ACC112 (cell line): ENCODE measurements at regions not wholly inside any gene's neighbourhood (a gene's known extent, or its start where the extent isn't known, plus 50 kb on each side); places are given as distances from the start of the nearest gene placed in this dataset.

Experiments used
- H2AFZ ChIP-seq: fragments of 200-600 bp; sonication (generic); one replicate; pipeline ENCODE4 v1.6.0; 2017; ENCODE audit warnings: antibody characterized with exemption, low read length; ENCODE audit not compliant: unreplicated experiment
- H3K27ac ChIP-seq: fragments of 200-600 bp; sonication (generic); 2 replicates; pipeline ENCODE4 v1.5.1; 2014; ENCODE audit warnings: low read depth, mild to moderate bottlenecking, antibody characterized with exemption, low read length, moderate library complexity
- H3K27me3 ChIP-seq: fragments of 200-600 bp; sonication (generic); 2 replicates; pipeline ENCODE4 v1.6.1; 2014; ENCODE audit warnings: mild to moderate bottlenecking, antibody characterized with exemption, low read length, moderate library complexity, mixed read lengths; ENCODE audit not compliant: insufficient read depth
- H3K36me3 ChIP-seq: fragments of 200-600 bp; sonication (generic); 2 replicates; pipeline ENCODE4 v1.6.1; 2016; ENCODE audit warnings: mild to moderate bottlenecking, antibody characterized with exemption, low read length, moderate library complexity, mixed read lengths; ENCODE audit not compliant: insufficient read depth
- H3K4me1 ChIP-seq: fragments of 200-600 bp; sonication (generic); one replicate; pipeline ENCODE4 v1.6.1; 2016; ENCODE audit warnings: low read length, mixed read lengths; ENCODE audit not compliant: insufficient read depth, unreplicated experiment, control insufficient read depth
- H3K4me3 ChIP-seq: fragments of 200-600 bp; sonication (generic); 2 replicates; pipeline ENCODE4 v1.5.1; 2014; ENCODE audit warnings: mild to moderate bottlenecking, low read depth, low read length
- H3K79me2 ChIP-seq: fragments of 200-600 bp; sonication (generic); one replicate; pipeline ENCODE4 v1.6.0; 2016; ENCODE audit warnings: low read length; ENCODE audit not compliant: control insufficient read depth, unreplicated experiment, insufficient read depth

GRCh38 chr16:73319737-73320136 lies 271.8 kb upstream of the ZFHX3 start:
- Histone ChIP-seq H3K36me3 (no peaks in the 10 kb centered on the region), H3K4me3 (no peak overlapping the region), H3K27me3 (peaks cover 17% of the 10 kb centered on the region; the same call in 1 of the 2 replicates), H3K79me2 (no peaks in the 10 kb centered on the region), H3K4me1 (no peaks in the 10 kb centered on the region), H2AFZ (no peak overlapping the region), H3K27ac (no peak overlapping the region)

DNA sequence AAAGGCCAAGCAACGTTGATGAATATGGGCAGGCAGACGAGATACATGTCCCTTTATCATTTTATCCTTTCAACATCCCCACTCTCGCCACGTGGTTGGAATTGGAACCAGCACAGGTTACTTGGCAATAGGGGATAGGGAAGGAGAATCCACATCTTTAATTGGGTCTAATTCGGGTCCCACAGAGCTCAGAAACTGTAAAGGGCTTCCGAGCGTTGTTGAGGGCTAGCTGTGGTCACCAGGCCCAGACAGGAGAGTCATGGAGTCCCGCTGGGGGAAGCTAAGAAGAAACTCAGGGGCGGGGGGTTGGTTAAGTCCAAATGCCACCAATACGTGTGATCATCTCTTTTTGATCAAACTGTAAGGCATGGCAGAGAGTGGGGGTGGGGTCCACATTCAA lies 271.3 kb upstream of the ZFHX3 start:
- Histone ChIP-seq H3K27ac (no peak overlapping the region), H3K36me3 (no peaks in the 10 kb centered on the region), H3K4me1 (no peaks in the 10 kb centered on the region), H2AFZ (no peak overlapping the region), H3K27me3 (peaks cover 17% of the 10 kb centered on the region; the same call in 1 of the 2 replicates), H3K79me2 (no peaks in the 10 kb centered on the region), H3K4me3 (no peak overlapping the region)

DNA sequence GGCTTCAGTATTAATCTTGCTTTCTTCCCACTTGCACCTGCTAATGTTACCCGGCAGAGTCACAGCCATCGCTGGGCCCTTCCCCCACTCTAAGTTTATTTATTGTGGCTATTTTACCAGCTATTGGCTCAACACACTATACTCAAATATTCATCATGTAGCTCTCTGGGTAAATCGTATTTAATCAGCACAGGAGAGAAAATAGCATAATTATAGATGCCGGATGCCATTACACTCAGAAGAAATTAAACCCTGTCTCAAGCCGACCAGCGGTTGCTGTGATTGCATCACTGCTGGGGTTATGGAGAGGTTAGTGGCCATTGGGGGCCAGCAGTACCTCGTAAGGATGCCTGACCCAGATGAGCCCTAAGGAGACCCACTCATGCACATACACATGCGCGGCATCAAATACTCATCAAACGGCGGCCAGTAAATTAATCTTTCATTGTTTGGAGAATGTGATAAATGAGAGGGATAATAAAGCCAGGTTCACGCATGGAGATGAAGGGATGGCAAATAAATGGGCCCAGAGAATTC lies 269.5 kb upstream of the ZFHX3 start:
- H3K36me3 ChIP-seq: no peaks in the 10 kb centered on the region

GRCh38 chr16:73315645-73316044 lies 267.7 kb upstream of the ZFHX3 start:
- Histone ChIP-seq H2AFZ (no peak overlapping the region), H3K4me1 (no peaks in the 10 kb centered on the region), H3K4me3 (no peak overlapping the region), H3K27me3 (peaks cover 11% of the 10 kb centered on the region; the same call in 1 of the 2 replicates), H3K36me3 (no peaks in the 10 kb centered on the region), H3K27ac (no peak overlapping the region), H3K79me2 (no peaks in the 10 kb centered on the region)

More for the DNA sequence above, 269.5 kb upstream of the ZFHX3 start:
- Histone ChIP-seq H3K27me3 (peaks cover 14% of the 10 kb centered on the region; the same call in 1 of the 2 replicates), H3K27ac (no peak overlapping the region), H3K4me3 (no peak overlapping the region), H3K4me1 (no peaks in the 10 kb centered on the region), H3K79me2 (no peaks in the 10 kb centered on the region), H2AFZ (no peak overlapping the region)

GRCh38 chr16:73313950-73314349 lies 266.0 kb upstream of the ZFHX3 start:
- Histone ChIP-seq H3K27me3 (no peaks in the 10 kb centered on the region), H3K4me1 (no peaks in the 10 kb centered on the region), H3K4me3 (no peak overlapping the region), H3K27ac (no peak overlapping the region), H2AFZ (no peak overlapping the region), H3K36me3 (no peaks in the 10 kb centered on the region), H3K79me2 (no peaks in the 10 kb centered on the region)

- H3K27ac ChIP-seq: no peak overlapping the region
- no peaks in the 10 kb centered on the region for H3K36me3 ChIP-seq
- H2AFZ ChIP-seq: no peak overlapping the region
- H3K4me3 ChIP-seq: no peak overlapping the region
- no peaks in the 10 kb centered on the region for H3K4me1 ChIP-seq
- H3K27me3 ChIP-seq: 0 out of 2 replicates have a peak, but pooled peaks cover 5% of the 10 kb centered on the region
- H3K79me2 ChIP-seq: no peaks in the 10 kb centered on the region
These were observed 264.2 kb upstream of the ZFHX3 start for GRCh38 chr16:73311857-73312723.

DNA sequence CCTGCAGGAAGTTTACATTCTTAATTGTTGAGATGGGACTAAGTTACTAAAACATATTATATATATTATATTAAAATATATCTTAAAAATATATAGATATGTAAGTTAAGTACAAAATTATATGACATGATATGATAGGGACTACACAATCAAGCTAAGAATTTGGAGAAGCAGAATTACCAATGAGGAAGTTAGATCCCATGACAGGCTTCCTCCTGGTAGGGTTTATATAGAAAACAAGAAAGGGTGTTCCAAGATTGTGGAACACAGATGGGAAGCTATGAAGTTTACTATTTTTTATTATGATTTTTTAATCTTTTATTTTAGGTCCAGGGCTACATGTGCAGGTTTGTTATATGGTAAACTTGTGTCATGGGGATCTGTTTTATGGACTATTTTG lies 260.8 kb upstream of the ZFHX3 start:
- Histone ChIP-seq H3K36me3 (no peaks in the 10 kb centered on the region), H2AFZ (no peak overlapping the region), H3K27me3 (peaks cover 9% of the 10 kb centered on the region), H3K4me1 (no peaks in the 10 kb centered on the region), H3K27ac (no peak overlapping the region), H3K4me3 (no peak overlapping the region), H3K79me2 (no peaks in the 10 kb centered on the region)

GRCh38 chr16:73306901-73307413 lies 259.0 kb upstream of the ZFHX3 start:
- Histone ChIP-seq H3K4me1 (no peaks in the 10 kb centered on the region), H3K4me3 (no peak overlapping the region), H3K79me2 (no peaks in the 10 kb centered on the region), H3K27me3 (peaks cover 14% of the 10 kb centered on the region), H3K36me3 (no peaks in the 10 kb centered on the region), H2AFZ (no peak overlapping the region), H3K27ac (no peak overlapping the region)

- no peak overlapping the region for H3K4me3 ChIP-seq
- H3K79me2 ChIP-seq: no peaks in the 10 kb centered on the region
- peaks cover 14% of the 10 kb centered on the region for H3K27me3 ChIP-seq
- H3K27ac ChIP-seq: no peak overlapping the region
- H3K36me3 ChIP-seq: no peaks in the 10 kb centered on the region
- H2AFZ ChIP-seq: no peak overlapping the region
- no peaks in the 10 kb centered on the region for H3K4me1 ChIP-seq
These were observed 256.3 kb upstream of the ZFHX3 start for GRCh38 chr16:73304008-73304774.

DNA sequence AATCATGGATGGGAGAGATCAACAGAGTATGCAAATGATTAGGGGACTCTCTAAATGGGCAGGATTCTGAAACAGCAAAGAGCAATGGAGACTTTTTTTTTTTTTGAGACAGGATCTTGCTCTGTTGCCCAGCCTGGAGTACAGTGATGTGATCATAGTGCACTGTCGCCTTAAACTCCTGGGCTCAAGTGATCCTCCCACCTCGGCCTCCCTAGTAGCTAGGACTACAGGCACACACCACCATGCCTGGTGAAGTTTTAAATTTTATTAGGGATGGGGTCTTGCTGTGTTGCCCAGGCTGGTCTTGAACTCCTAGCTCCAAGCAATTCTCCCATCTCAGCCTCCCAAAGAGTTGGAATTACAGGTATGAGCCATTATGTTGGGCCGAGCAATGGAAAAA lies 255.0 kb upstream of the ZFHX3 start:
- H3K79me2 ChIP-seq: no peaks in the 10 kb centered on the region
- no peaks in the 10 kb centered on the region for H3K36me3 ChIP-seq
- no peaks in the 10 kb centered on the region for H3K4me1 ChIP-seq
- no peak overlapping the region for H3K27ac ChIP-seq
- H3K27me3 ChIP-seq: peaks cover 11% of the 10 kb centered on the region
- no peak overlapping the region for H2AFZ ChIP-seq
- no peak overlapping the region for H3K4me3 ChIP-seq
